ENCODE measurements at regions not wholly inside any gene's neighbourhood (a gene's known extent, or its start where the extent isn't known, plus 50 kb on each side); places are given as distances from the start of the nearest gene placed in this dataset.
"Not testable (repeated sequence)": the region's sequence is repeated elsewhere in the genome, so short reads cannot be mapped to it uniquely, and the experiment has no call there.

DNA sequence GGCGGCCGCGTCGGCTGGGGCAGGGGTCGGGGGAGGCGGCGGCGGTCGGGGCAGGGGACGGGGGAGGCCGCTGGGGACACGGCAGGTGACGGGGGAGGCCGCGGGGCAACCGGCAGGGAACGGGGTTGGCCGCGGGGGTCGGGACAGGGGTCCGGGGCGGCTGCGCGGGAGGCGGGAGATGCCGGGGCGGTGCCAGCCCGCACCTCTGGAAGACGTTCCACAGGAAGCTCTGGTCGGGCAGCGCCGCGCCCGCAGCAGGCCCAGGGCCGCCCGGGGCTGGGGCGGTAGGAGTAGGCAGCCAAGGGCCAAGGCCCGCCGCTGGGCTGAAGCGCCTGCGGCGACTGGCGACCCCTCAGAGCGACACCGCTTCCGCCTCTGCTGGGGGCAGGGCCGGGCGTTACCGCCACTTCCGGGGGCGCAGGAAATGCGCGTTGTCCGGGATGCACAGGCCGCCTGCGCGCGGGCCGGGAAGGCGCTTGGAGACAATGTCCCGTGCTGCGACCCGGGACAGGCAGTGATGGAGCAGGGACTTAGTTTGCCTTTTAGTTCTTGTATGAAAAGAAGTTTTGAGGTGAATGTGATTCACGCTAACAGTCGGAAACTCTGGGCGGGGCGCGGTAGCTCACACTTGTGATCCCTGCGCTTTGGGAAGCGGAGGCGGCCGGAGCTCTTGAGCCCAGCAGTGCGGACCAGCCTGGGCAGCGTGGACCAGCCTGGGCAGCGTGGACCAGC, 110.0 kb upstream of the LPCAT1 start:
- H3K27ac ChIP-seq (ENCODE audit: low read depth, low read length): peak overlapping the region; percentile 61
- 1% methylated on average over 52 to 75 of the region's 75 CpGs for WGBS, 3 donors

DNA sequence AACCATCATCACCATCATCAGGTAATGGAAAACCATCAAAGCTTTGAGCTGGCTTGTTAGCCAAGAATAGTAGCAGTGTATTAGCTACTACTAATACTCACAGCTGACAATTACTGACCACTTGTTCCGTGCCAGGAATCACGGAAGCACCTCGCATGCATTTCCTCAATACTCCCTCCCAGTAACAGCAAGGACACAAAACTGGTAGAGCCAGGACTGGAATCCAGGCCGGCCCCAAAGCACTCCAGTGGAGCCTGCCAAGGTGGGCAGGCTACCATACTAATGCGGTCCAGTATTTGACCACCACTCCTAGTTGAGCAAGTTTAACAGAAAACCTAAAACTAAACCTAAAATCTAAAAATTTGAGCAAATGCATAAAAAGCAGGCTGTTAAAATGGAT, 107.2 kb upstream of the LPCAT1 start:
- not testable (repeated sequence) for H3K27ac ChIP-seq (ENCODE audit: low read depth, low read length)
- WGBS, 3 donors: 69 to 83% (median 81%) methylated on average over 5 of the region's 5 CpGs

DNA sequence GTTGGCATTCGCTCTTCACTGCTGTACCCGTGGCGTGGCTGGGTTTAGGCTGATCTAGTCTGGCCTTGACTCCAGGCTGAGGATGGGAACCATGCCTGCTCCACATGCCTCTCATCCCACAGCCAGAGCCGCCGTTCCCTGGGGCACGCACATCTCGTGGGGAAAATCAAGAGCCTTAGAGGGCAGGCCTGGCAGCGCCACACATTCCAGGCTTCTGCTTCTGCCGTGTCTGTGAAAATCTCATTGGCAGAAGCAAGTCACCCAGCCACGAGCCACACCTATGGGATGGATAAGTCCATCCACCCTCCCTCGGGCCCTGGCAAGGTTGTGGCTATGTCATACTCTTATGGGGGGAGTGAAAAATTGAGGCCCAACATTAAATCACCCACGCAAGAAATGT, 102.6 kb upstream of the LPCAT1 start:
- H3K27ac ChIP-seq (ENCODE audit: low read depth, low read length): not testable (repeated sequence)
- 92 to 94% (median 93%) methylated on average over 12 of the region's 12 CpGs for WGBS, 3 donors

DNA sequence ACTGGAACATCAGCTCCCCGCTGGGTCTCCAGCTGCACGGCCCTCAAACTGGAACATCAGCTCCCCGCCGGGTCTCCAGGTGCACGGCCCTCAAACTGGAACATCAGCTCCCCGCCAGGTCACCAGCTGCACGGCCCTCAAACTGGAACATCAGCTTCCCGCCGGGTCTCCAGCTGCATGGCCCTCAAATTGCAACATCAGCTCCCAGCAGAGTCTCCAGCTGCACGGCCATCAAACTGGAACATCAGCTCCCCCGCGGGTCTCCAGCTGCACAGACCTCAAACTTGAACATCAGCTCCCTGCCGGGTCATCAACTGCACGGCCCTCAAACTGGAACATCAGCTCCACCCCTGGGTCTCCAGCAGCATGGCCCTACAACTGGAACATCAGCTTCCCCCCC, 95.8 kb upstream of the LPCAT1 start:
- H3K27ac ChIP-seq (ENCODE audit: low read depth, low read length): not testable (repeated sequence)
- WGBS, 3 donors: 68 to 89% (median 77%) methylated on average over 14 of the region's 14 CpGs

DNA sequence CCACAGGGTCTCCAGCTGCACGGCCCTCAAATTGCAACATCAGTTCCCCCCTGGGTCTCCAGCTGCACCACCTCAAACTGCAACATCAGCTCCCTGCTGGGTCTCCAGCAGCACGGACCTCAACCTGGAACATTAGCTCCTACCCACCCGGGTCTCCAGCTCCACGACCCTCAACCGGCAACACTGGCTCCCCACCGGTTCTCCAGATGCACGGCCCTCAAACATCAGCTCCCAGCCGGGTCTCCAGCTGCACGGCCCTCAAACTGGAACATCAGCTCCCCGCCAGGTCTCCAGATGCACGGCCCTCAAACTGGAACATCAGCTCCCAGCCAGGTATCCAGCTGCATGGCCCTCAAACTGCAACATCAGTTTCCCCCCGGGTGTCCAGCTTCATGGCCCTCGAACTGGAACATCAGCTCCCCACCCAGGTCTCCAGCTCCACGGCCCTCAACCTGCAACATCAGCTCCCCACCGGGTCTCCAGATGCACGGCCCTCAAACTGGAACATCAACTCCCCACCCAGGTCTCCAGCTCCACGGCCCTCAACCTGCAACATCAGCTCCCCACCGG, 94.6 kb upstream of the LPCAT1 start:
- WGBS, 3 donors: 85 to 88% (median 87%) methylated on average over 16 to 18 of the region's 18 CpGs
- not testable (repeated sequence) for H3K27ac ChIP-seq (ENCODE audit: low read depth, low read length)

DNA sequence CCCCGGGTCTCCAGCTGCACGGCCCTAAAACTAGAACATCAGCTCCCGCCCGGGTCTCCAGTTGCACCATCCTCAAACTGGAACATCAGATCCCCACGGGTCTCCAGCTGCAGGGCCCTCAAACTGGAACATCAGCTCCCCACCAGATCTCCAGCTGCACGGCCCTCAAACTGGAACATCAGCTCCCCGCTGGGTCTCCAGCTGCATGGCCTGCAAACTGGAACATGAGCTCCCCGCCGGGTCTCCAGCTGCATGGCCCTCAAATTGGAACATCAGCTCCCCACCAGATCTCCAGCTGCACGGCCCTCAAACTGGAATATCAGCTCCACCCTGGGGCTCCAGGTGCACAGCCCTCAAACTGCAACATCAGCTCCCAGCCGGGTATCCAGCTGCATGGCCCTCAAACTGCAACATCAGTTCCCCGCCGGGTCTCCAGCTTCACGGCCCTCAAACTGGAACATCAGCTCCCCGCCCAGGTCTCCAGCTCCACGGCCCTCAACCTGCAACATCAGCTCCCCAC, 93.5 kb upstream of the LPCAT1 start:
- 92 to 94% (median 93%) methylated on average over 16 of the region's 16 CpGs for WGBS, 3 donors
- not testable (repeated sequence) for H3K27ac ChIP-seq (ENCODE audit: low read depth, low read length)

DNA sequence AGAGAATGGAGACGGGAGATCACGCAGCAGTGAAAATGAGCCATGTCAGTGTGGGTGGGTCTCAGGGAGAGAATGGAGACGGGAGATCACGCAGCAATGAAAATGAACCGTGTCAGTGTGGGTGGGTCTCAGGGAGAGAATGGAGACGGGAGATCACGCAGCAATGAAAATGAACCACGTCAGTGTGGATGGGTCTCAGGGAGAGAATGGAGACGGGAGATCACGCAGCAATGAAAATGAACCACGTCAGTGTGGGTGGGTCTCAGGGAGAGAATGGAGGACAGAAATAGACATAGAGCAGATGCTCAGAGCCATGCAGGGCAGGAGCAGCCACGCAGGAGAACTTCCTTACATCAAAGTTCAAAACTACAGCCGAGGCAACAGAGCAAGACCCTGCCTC, 89.8 kb upstream of the LPCAT1 start:
- WGBS, 3 donors: 93 to 94% (median 93%) methylated on average over 12 to 13 of the region's 13 CpGs
- H3K27ac ChIP-seq (ENCODE audit: low read depth, low read length): not testable (repeated sequence)

DNA sequence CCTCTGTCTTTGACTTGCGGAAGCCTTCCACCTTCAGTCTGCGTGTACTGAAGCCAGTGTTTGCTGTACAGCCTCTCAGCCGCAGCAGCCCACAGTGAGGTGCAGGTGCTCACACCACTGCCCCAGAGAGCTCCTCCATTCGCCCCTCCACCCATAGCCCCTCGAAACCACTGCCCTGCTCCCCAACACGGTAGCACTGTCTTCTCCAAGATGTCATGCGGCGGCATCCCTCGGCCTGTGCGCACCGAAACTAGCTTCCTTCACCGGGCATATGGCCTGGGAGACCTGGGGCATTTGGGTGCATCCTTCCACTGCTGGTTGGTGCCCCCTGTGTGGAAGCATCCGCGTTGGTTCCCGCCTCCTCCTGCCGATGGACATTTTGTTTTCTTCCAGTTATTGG, 86.8 kb upstream of the LPCAT1 start:
- not testable (repeated sequence) for H3K27ac ChIP-seq (ENCODE audit: low read depth, low read length)
- 93 to 95% (median 94%) methylated on average over 12 to 15 of the region's 16 CpGs for WGBS, 3 donors

DNA sequence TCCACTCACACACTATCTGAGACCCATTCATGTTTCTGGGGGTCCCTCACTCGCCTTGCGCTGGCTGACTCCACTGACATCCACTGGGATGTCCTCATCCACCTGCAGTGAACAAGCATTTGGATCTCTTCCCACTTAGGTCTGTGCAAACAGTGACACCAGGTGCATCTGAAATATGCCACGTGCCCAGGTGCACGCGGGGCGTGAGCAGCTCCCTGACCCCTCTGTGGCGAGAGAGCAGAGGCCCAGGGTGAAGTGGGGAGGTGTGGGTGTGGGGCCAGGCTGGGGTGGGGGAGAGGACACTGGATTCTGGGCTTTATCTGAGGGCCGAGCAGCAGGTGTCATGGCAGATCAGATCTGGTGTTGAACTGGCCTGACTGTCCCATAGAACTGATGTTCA, 85.4 kb upstream of the LPCAT1 start:
- not testable (repeated sequence) for H3K27ac ChIP-seq (ENCODE audit: low read depth, low read length)
- 79 to 94% (median 86%) methylated on average over 8 of the region's 8 CpGs for WGBS, 3 donors

DNA sequence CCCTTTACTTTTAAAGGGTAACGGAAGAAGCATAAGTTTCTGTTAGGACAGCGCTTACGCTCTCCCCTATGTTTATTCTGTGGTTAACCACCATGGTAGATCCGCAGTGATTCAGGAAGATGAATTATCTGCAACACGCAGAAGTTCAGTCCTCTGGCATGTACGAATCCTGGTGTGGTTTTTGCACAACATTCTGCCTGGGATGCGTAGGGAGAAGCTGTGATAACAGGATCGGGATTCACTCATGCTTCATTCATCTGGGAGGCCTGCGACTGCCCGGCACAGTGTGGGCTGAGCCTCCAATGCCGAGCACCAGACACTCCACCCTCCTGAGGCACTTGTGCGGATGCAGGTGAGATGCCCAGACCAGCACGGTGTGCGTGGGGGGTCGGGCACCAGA, 84.6 kb upstream of the LPCAT1 start:
- H3K27ac ChIP-seq (ENCODE audit: low read depth, low read length): not testable (repeated sequence)
- WGBS, 3 donors: 51 to 85% (median 75%) methylated on average over 12 of the region's 15 CpGs

DNA sequence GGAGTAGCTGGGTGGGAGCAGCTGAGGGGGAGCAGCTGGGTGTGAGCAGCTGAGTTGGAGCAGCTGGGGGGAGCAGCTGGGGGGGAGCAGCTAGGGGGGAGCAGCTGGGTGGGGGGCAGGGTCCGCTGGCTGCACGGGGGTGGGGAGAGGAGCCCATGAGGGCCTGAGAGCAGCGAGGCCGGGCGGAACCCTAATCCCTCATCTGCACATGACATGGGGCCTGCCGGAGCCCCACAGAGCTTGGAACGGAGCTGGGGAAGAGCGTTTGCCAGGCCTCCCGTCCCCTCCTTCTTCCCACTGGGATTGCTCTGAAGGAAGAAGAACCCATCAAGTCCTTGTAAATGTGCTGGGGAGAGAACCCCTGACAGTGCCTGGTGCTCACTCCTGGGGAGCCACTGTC, 83.2 kb upstream of the LPCAT1 start:
- H3K27ac ChIP-seq (ENCODE audit: low read depth, low read length): not testable (repeated sequence)
- WGBS, 3 donors: 46 to 65% (median 56%) methylated on average over 8 to 9 of the region's 9 CpGs

DNA sequence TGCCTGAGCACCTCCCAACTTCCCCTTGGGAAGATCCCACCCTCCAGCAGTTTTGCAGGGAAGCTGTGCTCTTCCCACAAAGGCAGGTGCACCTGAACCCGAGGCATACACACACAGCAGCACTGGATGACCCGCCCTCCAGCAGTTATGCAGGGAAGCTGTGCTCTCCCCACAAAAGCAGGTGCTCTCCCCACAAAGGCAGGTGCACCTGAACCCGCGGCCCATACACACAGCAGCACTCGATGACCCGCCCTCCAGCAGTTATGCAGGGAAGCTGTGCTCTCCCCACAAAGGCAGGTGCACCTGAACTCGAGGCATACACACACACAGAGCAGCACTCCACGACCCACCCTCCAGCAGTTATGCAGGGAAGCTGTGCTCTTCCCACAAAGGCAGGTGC, 80.2 kb upstream of the LPCAT1 start:
- 76 to 85% (median 78%) methylated on average over 8 of the region's 8 CpGs for WGBS, 3 donors
- H3K27ac ChIP-seq (ENCODE audit: low read depth, low read length): not testable (repeated sequence)

DNA sequence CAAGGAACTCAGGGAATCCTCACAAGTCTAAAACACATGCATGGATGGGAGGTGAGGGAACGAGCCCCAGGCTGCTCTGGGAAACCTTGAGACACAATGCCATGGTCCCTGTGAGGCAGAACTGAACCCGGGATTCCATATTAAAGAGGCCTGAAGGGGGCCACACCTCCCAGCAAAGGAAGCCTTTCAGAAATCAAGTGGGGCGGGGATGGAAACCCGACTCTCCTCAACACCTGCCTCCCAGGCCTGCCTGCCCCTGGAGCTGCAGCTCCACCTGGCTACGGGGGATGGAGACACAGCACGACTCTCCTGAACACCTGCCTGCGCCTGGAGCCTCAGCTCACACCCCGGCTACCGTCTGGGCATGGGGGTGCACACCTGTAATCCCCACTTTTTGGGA, 77.8 kb upstream of the LPCAT1 start:
- not testable (repeated sequence) for H3K27ac ChIP-seq (ENCODE audit: low read depth, low read length)
- 56 to 73% (median 72%) methylated on average over 5 to 9 of the region's 9 CpGs for WGBS, 3 donors

DNA sequence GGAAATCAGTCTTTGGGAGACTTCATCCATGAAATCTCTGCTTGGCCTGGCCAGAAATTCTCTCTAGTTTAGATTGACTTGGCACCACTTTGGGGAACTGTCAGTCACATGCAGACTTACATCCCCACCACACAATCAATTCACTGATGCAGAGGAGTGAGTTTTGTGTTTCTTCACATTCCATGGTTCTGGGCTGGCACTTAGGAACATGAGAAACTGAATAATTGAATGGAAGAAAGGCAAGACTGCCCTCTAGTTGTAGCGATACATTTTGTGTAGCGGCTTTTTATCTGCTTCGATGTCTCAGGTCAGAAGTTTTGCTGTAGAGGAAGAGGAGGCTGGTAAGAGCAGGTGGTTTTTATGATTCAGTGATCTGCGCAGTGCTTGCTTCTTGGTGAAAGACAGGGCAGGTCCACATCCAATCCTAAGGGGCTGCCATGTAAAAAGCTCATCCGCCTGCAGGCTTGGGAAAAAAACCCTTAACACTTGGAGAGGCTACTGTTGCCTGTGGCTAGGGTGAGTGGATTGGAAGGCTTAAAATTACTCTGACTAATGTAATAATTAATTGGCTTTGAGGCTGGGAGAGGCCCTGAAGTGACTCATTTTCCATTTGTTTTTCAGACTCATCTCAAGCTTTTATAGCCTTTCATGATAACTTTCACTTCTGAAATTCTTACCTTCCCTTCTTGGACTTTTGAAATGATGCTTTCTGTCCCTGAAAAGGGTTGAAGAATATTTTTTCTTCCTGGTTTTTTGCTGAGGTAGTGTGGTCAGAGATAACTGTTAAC, 75.4 kb upstream of the LPCAT1 start:
- not testable (repeated sequence) for H3K27ac ChIP-seq (ENCODE audit: low read depth, low read length)
- 59 to 79% (median 67%) methylated on average over 5 of the region's 5 CpGs for WGBS, 3 donors

DNA sequence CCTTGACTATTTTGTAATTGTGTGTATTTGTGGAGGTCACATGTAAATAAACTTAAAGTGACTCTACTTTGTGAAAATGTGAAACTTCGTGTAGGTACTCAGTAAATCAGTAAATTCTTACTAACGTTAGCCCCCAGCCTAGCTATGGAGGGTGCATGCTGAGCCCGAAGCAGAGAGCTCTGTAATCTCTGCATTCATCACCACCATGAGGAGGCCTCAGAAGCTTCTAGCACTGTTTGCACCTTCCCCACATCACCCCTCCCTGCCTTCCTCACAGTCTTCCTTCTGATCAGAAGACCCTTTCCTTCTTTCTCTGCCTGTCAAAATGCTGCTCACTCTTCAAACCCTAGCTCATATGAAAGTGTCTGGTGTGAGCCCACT, 73.3 kb upstream of the LPCAT1 start:
- not testable (repeated sequence) for H3K27ac ChIP-seq (ENCODE audit: low read depth, low read length)
- 72 to 86% (median 74%) methylated on average over 3 of the region's 3 CpGs for WGBS, 3 donors

DNA sequence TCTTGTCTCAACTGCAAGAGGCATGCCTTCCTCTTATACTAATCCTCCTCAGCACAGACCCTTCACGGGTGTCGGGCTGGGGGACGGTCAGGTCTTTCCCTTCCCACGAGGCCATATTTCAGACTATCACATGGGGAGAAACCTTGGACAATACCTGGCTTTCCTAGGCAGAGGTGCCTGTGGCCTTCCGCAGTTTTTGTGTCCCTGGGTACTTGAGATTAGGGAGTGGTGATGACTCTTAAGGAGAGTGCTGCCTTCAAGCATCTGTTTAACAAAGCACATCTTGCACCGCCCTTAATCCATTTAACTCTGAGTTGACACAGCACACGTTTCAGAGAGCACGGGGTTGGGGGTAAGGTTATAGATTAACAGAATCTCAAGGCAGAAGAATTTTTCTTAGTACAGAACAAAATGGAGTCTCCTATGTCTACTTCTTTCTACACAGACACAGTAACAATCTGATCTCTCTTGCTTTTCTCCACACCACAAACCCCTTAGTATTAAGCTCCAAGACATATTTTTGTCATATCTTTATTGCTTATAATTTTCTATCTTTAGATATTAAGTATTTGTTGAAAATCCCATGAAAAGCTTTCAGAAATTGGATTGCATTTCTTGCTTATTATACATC, 72.8 kb upstream of the LPCAT1 start:
- not testable (repeated sequence) for H3K27ac ChIP-seq (ENCODE audit: low read depth, low read length)
- 93 to 96% (median 95%) methylated on average over 5 to 8 of the region's 8 CpGs for WGBS, 3 donors

DNA sequence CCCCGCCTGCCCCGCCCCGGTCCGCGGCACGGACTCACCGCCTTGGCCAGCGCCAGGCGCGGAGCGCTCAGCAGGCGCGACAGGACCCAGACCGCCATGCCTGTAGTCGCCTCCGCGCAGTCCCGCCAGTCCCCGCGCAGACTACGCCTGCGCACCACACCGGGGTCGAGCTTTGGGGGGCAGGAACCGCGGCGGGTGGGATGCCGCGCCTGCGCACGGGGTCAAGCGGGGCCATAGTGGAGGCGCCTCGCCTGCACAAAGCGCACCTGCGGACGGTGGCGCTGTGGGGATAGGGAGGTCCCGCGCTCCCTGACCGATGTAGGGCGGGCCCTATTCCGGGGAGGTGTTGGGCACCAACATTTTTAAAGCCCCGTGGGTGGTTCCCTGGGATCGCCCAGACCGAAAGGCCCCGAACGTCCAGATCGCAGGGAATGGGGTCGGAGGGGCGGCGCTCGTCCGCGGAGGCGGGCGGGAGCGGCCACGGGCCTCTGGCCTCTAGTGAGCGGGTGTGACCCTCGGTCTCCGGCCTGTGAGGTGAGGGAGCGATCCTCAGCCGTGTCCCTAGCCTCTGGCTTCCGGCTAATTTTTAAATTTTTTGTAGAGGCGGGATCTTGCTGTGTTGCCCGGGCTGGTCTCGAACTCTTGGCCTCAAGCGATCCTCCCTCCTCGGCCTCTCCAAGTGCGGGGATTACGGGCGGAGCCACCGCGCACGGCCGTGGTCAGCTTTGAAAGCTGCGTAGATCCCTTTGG, 70.8 kb upstream of the LPCAT1 start:
- no peak overlapping the region for H3K27ac ChIP-seq (ENCODE audit: low read depth, low read length)
- WGBS, 3 donors: 10 to 16% (median 10%) methylated on average over 75 to 78 of the region's 78 CpGs

DNA sequence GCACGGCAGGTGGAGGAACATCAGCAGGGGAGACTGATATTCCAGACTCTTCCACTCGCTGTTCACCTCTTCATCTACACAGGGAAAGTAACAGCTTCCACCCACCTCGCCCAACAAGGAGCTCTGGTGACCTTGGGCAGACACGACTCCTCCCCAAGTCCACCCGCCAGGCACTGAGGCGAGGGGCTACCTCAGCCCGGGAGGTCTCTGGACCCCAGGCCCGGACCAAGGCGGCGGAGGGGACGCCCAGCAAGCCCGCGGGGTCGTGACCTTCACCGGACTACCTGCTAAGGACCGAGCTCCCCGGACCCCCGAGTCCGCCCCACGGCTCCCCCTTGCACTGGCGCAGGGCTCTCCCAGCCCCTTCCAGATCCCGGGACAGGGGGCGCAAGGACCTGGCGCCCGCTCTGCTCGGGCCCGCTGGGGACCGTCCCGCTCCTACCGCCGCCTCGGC, 70.2 kb upstream of the LPCAT1 start:
- no peak overlapping the region for H3K27ac ChIP-seq (ENCODE audit: low read depth, low read length)
- 8 to 17% (median 17%) methylated on average over 20 to 32 of the region's 32 CpGs for WGBS, 3 donors
